ENCODE measurements at regions not wholly inside any gene's neighbourhood (a gene's known extent, or its start where the extent isn't known, plus 50 kb on each side); places are given as distances from the start of the nearest gene placed in this dataset.
"Not testable (repeated sequence)": the region's sequence is repeated elsewhere in the genome, so short reads cannot be mapped to it uniquely, and the experiment has no call there.

GRCh38 chr3:168696051-168696450 lies 600.3 kb upstream of the GOLIM4 start:
- POLR2A ChIA-PET = no interaction called here
- no peak for DNase-seq (ENCODE audit: low read depth, low spot score)
- H3K4me3 ChIP-seq (ENCODE audit: low read depth, low read length) = no peak overlapping the region
- no peak for TF ChIP-seq CTCF (IDR thresholded peaks at IDR 0.05; ENCODE audit: insufficient read depth, low read length, missing control alignments)
- CTCF ChIA-PET = no interaction called here

- ChIA-PET CTCF (no interaction called here), POLR2A (no interaction called here)
- no peak for DNase-seq (ENCODE audit: low read depth, low spot score)
- H3K4me3 ChIP-seq (ENCODE audit: low read depth, low read length) = no peak overlapping the region
- no peak for TF ChIP-seq CTCF (IDR thresholded peaks at IDR 0.05; ENCODE audit: insufficient read depth, low read length, missing control alignments)
Measured at GRCh38 chr3:168693870-168694269, 598.1 kb upstream of the GOLIM4 start.

GRCh38 chr3:168688267-168688666 lies 592.5 kb upstream of the GOLIM4 start:
- no peak overlapping the region for H3K4me3 ChIP-seq (ENCODE audit: low read depth, low read length)
- TF ChIP-seq CTCF (IDR thresholded peaks at IDR 0.05; ENCODE audit: insufficient read depth, low read length, missing control alignments) = no peak
- POLR2A ChIA-PET = no interaction called here
- no peak for DNase-seq (ENCODE audit: low read depth, low spot score)
- CTCF ChIA-PET = no interaction called here

GRCh38 chr3:168684519-168684918 lies 588.8 kb upstream of the GOLIM4 start:
- DNase-seq (ENCODE audit: low read depth, low spot score) = no peak
- no peak for TF ChIP-seq CTCF (IDR thresholded peaks at IDR 0.05; ENCODE audit: insufficient read depth, low read length, missing control alignments)
- ChIA-PET POLR2A (no interaction called here), CTCF (no interaction called here)
- H3K4me3 ChIP-seq (ENCODE audit: low read depth, low read length) = no peak overlapping the region

- CTCF ChIA-PET = no interaction called here
- H3K4me3 ChIP-seq (ENCODE audit: low read depth, low read length) = no peak overlapping the region
- POLR2A ChIA-PET = no interaction called here
- DNase-seq (ENCODE audit: low read depth, low spot score) = no peak
- TF ChIP-seq CTCF (IDR thresholded peaks at IDR 0.05; ENCODE audit: insufficient read depth, low read length, missing control alignments) = no peak
Measured at GRCh38 chr3:168678730-168679129, 583.0 kb upstream of the GOLIM4 start.

- no peak for TF ChIP-seq CTCF (IDR thresholded peaks at IDR 0.05; ENCODE audit: insufficient read depth, low read length, missing control alignments)
- ChIA-PET POLR2A (no interaction called here), CTCF (no interaction called here)
- no peak for DNase-seq (ENCODE audit: low read depth, low spot score)
- no peak overlapping the region for H3K4me3 ChIP-seq (ENCODE audit: low read depth, low read length)
Measured at GRCh38 chr3:168671091-168671490, 575.4 kb upstream of the GOLIM4 start.

GRCh38 chr3:168660879-168661657 lies 565.3 kb upstream of the GOLIM4 start:
- POLR2A ChIA-PET; CTCF ChIA-PET; H3K4me3 ChIP-seq (ENCODE audit: low read depth, low read length); DNase-seq (ENCODE audit: low read depth, low spot score): not testable (repeated sequence)

Measured in AG04449 (cell line).